ENCODE measurements at regions not wholly inside any gene's neighbourhood (a gene's known extent, or its start where the extent isn't known, plus 50 kb on each side); places are given as distances from the start of the nearest gene placed in this dataset.

GRCh38 chr15:45904019-45904418 is 269.2 kb downstream of the SQOR start:
- no peaks in the 10 kb centered on the region for H3K9me2 ChIP-seq (replicated peaks; ENCODE audit: low read length)
- no peak overlapping the region for H3K9ac ChIP-seq (ENCODE audit: low read length)
- POLR2A ChIA-PET (ENCODE audit: unreplicated experiment), result no interaction called here
- TF ChIP-seq EZH2phosphoT487 (IDR thresholded peaks at IDR 0.05; ENCODE audit: borderline replicate concordance, low read length) (no peak), EZH2 (IDR thresholded peaks at IDR 0.05; ENCODE audit: low read length, unreplicated experiment) (no peak), CTCF (conservative IDR thresholded peaks at IDR 0.05; ENCODE audit: low read depth, low read length) (no peak)
- no peak overlapping the region for H3K27ac ChIP-seq (ENCODE audit: low read length)
- BruUV-seq (replicated peaks), result no TSS peak
- no peaks in the 10 kb centered on the region for H3K36me3 ChIP-seq (ENCODE audit: low read depth, low read length)
- H3K4me1 ChIP-seq (ENCODE audit: insufficient read depth, low read length), result no peaks in the 10 kb centered on the region
- CTCF ChIA-PET, result no interaction called here
- no peaks in the 10 kb centered on the region for H3K9me3 ChIP-seq (ENCODE audit: low read length)
- no peak overlapping the region for H3K4me2 ChIP-seq (ENCODE audit: low read length)
- no peak overlapping the region for H2AFZ ChIP-seq (ENCODE audit: low read length)
- no peaks in the 10 kb centered on the region for H3K27me3 ChIP-seq (ENCODE audit: low read length)
- no peaks in the 10 kb centered on the region for H3K79me2 ChIP-seq (ENCODE audit: low read length)
- no peaks in the 10 kb centered on the region for H3F3A ChIP-seq (ENCODE audit: low read length, unreplicated experiment)
- ATAC-seq (no peak), DNase-seq (no peak)
- intact Hi-C loops (cut with micrococcal nuclease), result no loop called here
- H4K20me1 ChIP-seq (ENCODE audit: low read length), result no peaks in the 10 kb centered on the region
- H3K4me3 ChIP-seq (ENCODE audit: low read length), result no peak overlapping the region

GRCh38 chr15:45906230-45906629 is 271.4 kb downstream of the SQOR start:
- no peak for TF ChIP-seq EZH2 (IDR thresholded peaks at IDR 0.05; ENCODE audit: low read length, unreplicated experiment)
- TF ChIP-seq EZH2phosphoT487 (IDR thresholded peaks at IDR 0.05; ENCODE audit: borderline replicate concordance, low read length), result no peak
- no peak for TF ChIP-seq CTCF (conservative IDR thresholded peaks at IDR 0.05; ENCODE audit: low read depth, low read length)
- no peak overlapping the region for H3K4me2 ChIP-seq (ENCODE audit: low read length)
- no peak for ATAC-seq
- intact Hi-C loops (cut with micrococcal nuclease), result no loop called here
- BruUV-seq (replicated peaks), result no TSS peak
- H3F3A ChIP-seq (ENCODE audit: low read length, unreplicated experiment), result no peaks in the 10 kb centered on the region
- H3K9me3 ChIP-seq (ENCODE audit: low read length), result no peaks in the 10 kb centered on the region
- no peaks in the 10 kb centered on the region for H4K20me1 ChIP-seq (ENCODE audit: low read length)
- H3K9me2 ChIP-seq (replicated peaks; ENCODE audit: low read length), result no peaks in the 10 kb centered on the region
- CTCF ChIA-PET, result no interaction called here
- no peak overlapping the region for H3K27ac ChIP-seq (ENCODE audit: low read length)
- H3K36me3 ChIP-seq (ENCODE audit: low read depth, low read length), result no peaks in the 10 kb centered on the region
- POLR2A ChIA-PET (ENCODE audit: unreplicated experiment), result no interaction called here
- no peak overlapping the region for H3K4me3 ChIP-seq (ENCODE audit: low read length)
- no peak for DNase-seq
- no peak overlapping the region for H2AFZ ChIP-seq (ENCODE audit: low read length)
- H3K4me1 ChIP-seq (ENCODE audit: insufficient read depth, low read length), result no peaks in the 10 kb centered on the region
- no peaks in the 10 kb centered on the region for H3K27me3 ChIP-seq (ENCODE audit: low read length)
- no peaks in the 10 kb centered on the region for H3K79me2 ChIP-seq (ENCODE audit: low read length)
- no peak overlapping the region for H3K9ac ChIP-seq (ENCODE audit: low read length)

GRCh38 chr15:45910671-45911070 is 275.8 kb downstream of the SQOR start:
- no peak overlapping the region for H3K4me2 ChIP-seq (ENCODE audit: low read length)
- H3K27me3 ChIP-seq (ENCODE audit: low read length), result no peaks in the 10 kb centered on the region
- no peak overlapping the region for H3K27ac ChIP-seq (ENCODE audit: low read length)
- no peaks in the 10 kb centered on the region for H3K9me2 ChIP-seq (replicated peaks; ENCODE audit: low read length)
- POLR2A ChIA-PET (ENCODE audit: unreplicated experiment), result no interaction called here
- no peak overlapping the region for H3K4me3 ChIP-seq (ENCODE audit: low read length)
- H3K79me2 ChIP-seq (ENCODE audit: low read length), result no peaks in the 10 kb centered on the region
- no peaks in the 10 kb centered on the region for H3K36me3 ChIP-seq (ENCODE audit: low read depth, low read length)
- H3F3A ChIP-seq (ENCODE audit: low read length, unreplicated experiment), result no peaks in the 10 kb centered on the region
- no TSS peak for BruUV-seq (replicated peaks)
- H3K4me1 ChIP-seq (ENCODE audit: insufficient read depth, low read length), result no peaks in the 10 kb centered on the region
- intact Hi-C loops (cut with micrococcal nuclease), result no loop called here
- TF ChIP-seq EZH2 (IDR thresholded peaks at IDR 0.05; ENCODE audit: low read length, unreplicated experiment), result no peak
- no peak for TF ChIP-seq EZH2phosphoT487 (IDR thresholded peaks at IDR 0.05; ENCODE audit: borderline replicate concordance, low read length)
- TF ChIP-seq CTCF (conservative IDR thresholded peaks at IDR 0.05; ENCODE audit: low read depth, low read length), result no peak
- no peak overlapping the region for H3K9ac ChIP-seq (ENCODE audit: low read length)
- no peaks in the 10 kb centered on the region for H3K9me3 ChIP-seq (ENCODE audit: low read length)
- H4K20me1 ChIP-seq (ENCODE audit: low read length), result no peaks in the 10 kb centered on the region
- no peak for DNase-seq
- no peak overlapping the region for H2AFZ ChIP-seq (ENCODE audit: low read length)
- CTCF ChIA-PET, result no interaction called here
- ATAC-seq, result no peak

All from PC-3 (cell line).